H1 (cell line): ENCODE measurements at regions not wholly inside any gene's neighbourhood (a gene's known extent, or its start where the extent isn't known, plus 50 kb on each side); places are given as distances from the start of the nearest gene placed in this dataset.
"Not testable (repeated sequence)": the region's sequence is repeated elsewhere in the genome, so short reads cannot be mapped to it uniquely, and the experiment has no call there.

Source experiments
- CTCF ChIA-PET: fragments of 300-600 bp; sonication (Branson Sonifier 250); formaldehyde crosslinking; loops from one replicate; lab custom pipeline; 2021; ENCODE audit not compliant: partially characterized antibody; lab: Charles Lee
- POLR2A ChIA-PET: fragments of 300-600 bp; sonication (Branson Sonifier 250); formaldehyde crosslinking; loops from one replicate; lab custom pipeline; 2021; ENCODE audit warnings: inconsistent platforms; ENCODE audit not compliant: partially characterized antibody; lab: Charles Lee
- DNase-seq, 2 experiments: peaks; one replicate each; pipeline versions ENCODE4 v3.0.0 to v3.0.0-alpha.2; 2010 to 2022; ENCODE audit warnings: low spot score in 2 of 2, low read depth in 1 of 2, mixed read lengths in 1 of 2
- FAIRE-seq: peaks from 2 replicates; lab custom pipeline; 2011; peaks lifted over from hg19 to GRCh38; lab: Jason Lieb, UNC
- H2AFZ ChIP-seq: 2 replicates; pipeline ENCODE4 v1.8.1; 2012; ENCODE audit warnings: low read length, inconsistent platforms
- H2AK5ac ChIP-seq: 2 replicates; pipeline ENCODE4 v1.6.1; 2013; ENCODE audit warnings: low read depth, low read length
- H2BK120ac ChIP-seq: replicated peaks from 2 replicates; pipeline ENCODE3; 2013; ENCODE audit warnings: low read depth, low read length, inconsistent platforms
- H2BK12ac ChIP-seq: 2 replicates; pipeline ENCODE4 v1.6.1; 2013; ENCODE audit warnings: low read depth, low read length
- H2BK15ac ChIP-seq: 2 replicates; pipeline ENCODE4 v1.6.1; 2013; ENCODE audit warnings: low read length
- H2BK20ac ChIP-seq: 2 replicates; pipeline ENCODE4 v1.6.1; 2013; ENCODE audit warnings: low read length
- H2BK5ac ChIP-seq: 2 replicates; pipeline ENCODE4 v1.6.1; 2013; ENCODE audit warnings: low read depth, low read length
- H3K14ac ChIP-seq: 2 replicates; pipeline ENCODE4 v1.6.1; 2013; ENCODE audit warnings: inconsistent platforms; ENCODE audit not compliant: insufficient read length
- H3K18ac ChIP-seq: 2 replicates; pipeline ENCODE4 v1.6.1; 2013; ENCODE audit warnings: low read length; ENCODE audit errors: extremely low read depth
- H3K23ac ChIP-seq: 2 replicates; pipeline ENCODE4 v1.6.1; 2013; ENCODE audit warnings: inconsistent platforms; ENCODE audit not compliant: insufficient read length
- H3K23me2 ChIP-seq: 2 replicates; pipeline ENCODE4 v1.6.1; 2013; ENCODE audit warnings: low read depth, low read length
- H3K27ac ChIP-seq: 2 replicates; pipeline ENCODE4 v1.6.1; 2011; ENCODE audit warnings: low read depth, low read length, inconsistent platforms
- H3K27me3 ChIP-seq, 4 experiments: replicated peaks in 1 of 4; 1 replicate in 1 of 4; 2 replicates in 3 of 4; pipeline versions ENCODE4 v1.6.1 to v1.8.1; 2011 to 2013; ENCODE audit warnings: low read length in 3 of 4, mild to moderate bottlenecking in 3 of 4, inconsistent platforms in 2 of 4, mixed read lengths in 2 of 4, moderate library complexity in 1 of 4; ENCODE audit not compliant: control insufficient read depth in 3 of 4, insufficient read depth in 3 of 4; ENCODE audit errors: extremely low read depth in 1 of 4
- H3K36me3 ChIP-seq, 4 experiments: 2 replicates each; pipeline versions ENCODE4 v1.6.1 to v1.8.1; 2011 to 2013; ENCODE audit warnings: mild to moderate bottlenecking in 4 of 4, low read length in 3 of 4, moderate library complexity in 2 of 4, control low read depth in 1 of 4, inconsistent platforms in 1 of 4; ENCODE audit not compliant: insufficient read depth in 4 of 4, control insufficient read depth in 2 of 4
- H3K4ac ChIP-seq: replicated peaks from 2 replicates; pipeline ENCODE3; 2013; ENCODE audit warnings: low read length, low read depth, mixed read lengths, inconsistent platforms; ENCODE audit not compliant: insufficient read length
- H3K4me1 ChIP-seq, 4 experiments: replicated peaks in 1 of 4; 1 replicate in 1 of 4; 2 replicates in 3 of 4; pipeline versions ENCODE4 v1.6.1 to v1.8.1; 2011 to 2013; ENCODE audit warnings: low read length in 3 of 4, inconsistent platforms in 2 of 4, mixed read lengths in 1 of 4; ENCODE audit not compliant: insufficient read depth in 4 of 4, control insufficient read depth in 3 of 4
- H3K4me2 ChIP-seq, 2 experiments: 2 replicates each; pipeline versions ENCODE4 v1.6.1 to v1.8.1; 2011 to 2013; ENCODE audit warnings: low read depth in 2 of 2, low read length in 2 of 2, control low read depth in 1 of 2, inconsistent platforms in 1 of 2, mild to moderate bottlenecking in 1 of 2; ENCODE audit not compliant: insufficient read depth in 1 of 2
- H3K4me3 ChIP-seq, 4 experiments: fragments of 200-600, 300-600 bp in 1 of 4; sonication (generic), shearing (Covaris generic), sonication (Bioruptor Twin) in 1 of 4; 2 replicates each; pipeline versions ENCODE4 v1.5.1 to v1.8.1; 2011 to 2016; ENCODE audit warnings: low read length in 4 of 4, low read depth in 3 of 4, control low read depth in 2 of 4, inconsistent platforms in 2 of 4, mild to moderate bottlenecking in 2 of 4, mixed read lengths in 1 of 4, moderate library complexity in 1 of 4; ENCODE audit not compliant: insufficient read depth in 2 of 4; ENCODE audit errors: extremely low read depth in 1 of 4
- H3K56ac ChIP-seq: replicated peaks from 2 replicates; pipeline ENCODE3; 2013; ENCODE audit warnings: low read depth, mild to moderate bottlenecking, mixed read lengths, low read length, inconsistent platforms; ENCODE audit not compliant: insufficient read length
- H3K79me1 ChIP-seq: 2 replicates; pipeline ENCODE4 v1.6.1; 2013; ENCODE audit warnings: low read depth, low read length, control low read depth
- H3K79me2 ChIP-seq, 2 experiments: 2 replicates each; pipeline versions ENCODE4 v1.6.1 to v1.8.1; 2012 to 2013; ENCODE audit warnings: low read length in 2 of 2, mild to moderate bottlenecking in 2 of 2, inconsistent platforms in 1 of 2; ENCODE audit not compliant: insufficient read depth in 2 of 2, control insufficient read depth in 1 of 2
- H3K9ac ChIP-seq, 4 experiments: replicated peaks in 1 of 4; 1 replicate in 1 of 4; 2 replicates in 3 of 4; pipeline versions ENCODE4 v1.6.1 to v1.8.1; 2011 to 2013; ENCODE audit warnings: low read depth in 3 of 4, low read length in 3 of 4, control low read depth in 2 of 4, mild to moderate bottlenecking in 2 of 4, moderate library complexity in 2 of 4, inconsistent platforms in 1 of 4; ENCODE audit errors: extremely low read depth in 1 of 4
- H3K9me3 ChIP-seq, 2 experiments: 2 replicates each; pipeline versions ENCODE4 v1.6.1 to v1.8.1; 2012 to 2013; ENCODE audit warnings: mild to moderate bottlenecking in 2 of 2, moderate library complexity in 2 of 2, control low read depth in 1 of 2, inconsistent platforms in 1 of 2, low read depth in 1 of 2, low read length in 1 of 2, mixed read lengths in 1 of 2; ENCODE audit not compliant: insufficient read depth in 2 of 2
- H4K20me1 ChIP-seq, 2 experiments: replicated peaks in 1 of 2; 2 replicates each; pipeline versions ENCODE3 to v1.8.1; 2011 to 2013; ENCODE audit warnings: inconsistent platforms in 2 of 2, low read length in 2 of 2, mild to moderate bottlenecking in 1 of 2; ENCODE audit not compliant: insufficient read depth in 2 of 2, control insufficient read depth in 1 of 2
- H4K5ac ChIP-seq: 2 replicates; pipeline ENCODE4 v1.6.1; 2013; ENCODE audit warnings: low read length, low read depth, mixed read lengths, inconsistent platforms; ENCODE audit not compliant: insufficient read length
- H4K8ac ChIP-seq: 2 replicates; pipeline ENCODE4 v1.8.0; 2013; ENCODE audit warnings: mild to moderate bottlenecking, moderate library complexity, low read length, inconsistent platforms; ENCODE audit not compliant: insufficient read depth; ENCODE audit errors: extremely low read depth
- H4K91ac ChIP-seq: replicated peaks from 2 replicates; pipeline ENCODE3; 2013; ENCODE audit warnings: low read length, mixed read lengths, inconsistent platforms; ENCODE audit not compliant: insufficient read length
- WGBS, 2 experiments: shearing (Covaris generic) in 1 of 2; methylation state at CpG; one replicate each; pipeline versions ENCODE4 v1.1.6 to v1.1.7; 2013 to 2015; ENCODE audit warnings: low lambda C conversion rate in 2 of 2, mixed read lengths in 2 of 2, inconsistent platforms in 1 of 2, low coverage in 1 of 2, missing lambda C conversion rate in 1 of 2; ENCODE audit not compliant: insufficient replicate concordance in 2 of 2, insufficient coverage in 1 of 2, insufficient read length in 1 of 2; ENCODE audit errors: extremely low coverage in 1 of 2, missing lambda C conversion rate in 1 of 2; 5-methylcytosine and 5-hydroxymethylcytosine counted together

DNA sequence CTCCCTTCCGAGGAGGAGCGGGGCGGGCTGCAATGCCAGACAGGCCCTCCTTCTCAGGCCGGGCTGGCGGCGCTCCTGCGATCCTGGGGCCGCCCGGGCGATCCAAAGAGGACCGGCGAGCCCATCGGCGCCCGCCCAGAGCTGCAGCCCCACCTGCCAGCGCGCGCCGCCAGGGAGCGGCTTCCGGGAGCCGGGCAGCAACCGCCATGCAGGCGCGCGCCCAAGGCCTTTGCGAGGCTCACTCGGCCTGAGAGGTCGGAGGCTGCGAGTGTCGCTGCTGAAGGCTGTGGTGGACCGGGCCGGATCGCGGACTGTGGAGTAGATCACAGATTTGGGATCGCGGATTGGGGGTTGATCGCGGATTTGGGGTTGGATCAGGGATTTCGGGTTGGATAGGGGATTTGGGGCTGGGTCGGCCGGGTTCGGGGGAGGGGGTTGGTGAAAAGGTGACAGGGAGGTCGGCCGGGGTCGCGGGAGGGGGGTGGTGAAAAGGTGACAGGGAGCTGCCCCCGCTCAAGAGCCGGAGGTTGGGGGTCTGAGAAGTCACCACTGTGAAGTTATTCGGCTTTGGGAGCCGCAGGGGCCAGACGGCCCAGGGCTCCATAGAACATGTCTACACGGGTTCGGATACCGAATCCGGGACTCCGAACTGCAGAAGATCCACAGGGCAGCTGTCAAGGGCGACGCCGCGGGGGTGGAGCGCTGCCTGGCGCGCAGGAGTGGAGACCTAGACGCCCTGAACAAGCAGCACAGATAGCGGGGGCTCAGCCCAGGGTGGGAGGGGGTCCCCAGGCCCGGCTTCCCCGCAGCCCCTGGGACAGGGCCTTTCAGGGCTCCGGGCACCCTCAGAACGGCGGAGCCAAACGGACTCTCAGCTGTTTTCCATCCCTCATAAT is 1213.4 kb downstream of the FOXD4L5 start:
- H3K79me1 ChIP-seq, CTCF ChIA-PET, H2AFZ ChIP-seq, H3K4me1 ChIP-seq, H3K18ac ChIP-seq, H3K4me2 ChIP-seq, POLR2A ChIA-PET, H3K23me2 ChIP-seq, H3K27me3 ChIP-seq, FAIRE-seq, H2BK5ac ChIP-seq, H3K4me3 ChIP-seq, H2BK12ac ChIP-seq, DNase-seq, H2BK120ac ChIP-seq, H4K20me1 ChIP-seq, H3K56ac ChIP-seq, H2BK15ac ChIP-seq, H3K27ac ChIP-seq, H4K8ac ChIP-seq, H3K4ac ChIP-seq, H3K14ac ChIP-seq, H2BK20ac ChIP-seq, H4K91ac ChIP-seq, H2AK5ac ChIP-seq, H3K79me2 ChIP-seq, H3K23ac ChIP-seq, H3K36me3 ChIP-seq, H4K5ac ChIP-seq, H3K9ac ChIP-seq: not testable (repeated sequence)
- peaks cover 12 to 45% of the 10 kb centered on the region in 2 experiments for H3K9me3 ChIP-seq
- WGBS, 2 experiments = 95% methylated on average over 34 of the region's 72 CpGs; no CpG with 5 or more reads in 1 of the 2 experiments
